Nephron (organoid): ENCODE measurements at regions not wholly inside any gene's neighbourhood (a gene's known extent, or its start where the extent isn't known, plus 50 kb on each side); places are given as distances from the start of the nearest gene placed in this dataset.

Experiments used
- H3K27ac Mint-ChIP-seq, 3 experiments: 2 replicates each; pipeline ENCODE4 v1.8.0; 2020; ENCODE audit warnings: mixed read lengths in 3 of 3, mild to moderate bottlenecking in 2 of 3, moderate library complexity in 1 of 3
- H3K27me3 Mint-ChIP-seq: 2 replicates; pipeline ENCODE4 v1.8.0; 2021; ENCODE audit warnings: low read depth, mild to moderate bottlenecking, moderate library complexity, mixed read lengths
- H3K36me3 Mint-ChIP-seq: 2 replicates; pipeline ENCODE4 v1.8.0; 2020; ENCODE audit warnings: low read depth, mixed read lengths
- H3K4me1 Mint-ChIP-seq: 2 replicates; pipeline ENCODE4 v1.8.0; 2020; ENCODE audit warnings: mixed read lengths
- H3K4me3 Mint-ChIP-seq, 3 experiments: 2 replicates each; pipeline ENCODE4 v1.8.0; 2020; ENCODE audit warnings: mild to moderate bottlenecking in 3 of 3, mixed read lengths in 3 of 3, moderate library complexity in 2 of 3
- H3K9me3 Mint-ChIP-seq: 2 replicates; pipeline ENCODE4 v1.8.0; 2020; ENCODE audit warnings: mixed read lengths
- TF ChIP-seq, protein P1 (sequence below), 3 experiments: fragments of 200-600 bp; sonication (generic); IDR thresholded peaks; one replicate each; pipeline ENCODE4 v1.5.0; 2021; ENCODE audit warnings: antibody characterized with exemption in 3 of 3; ENCODE audit not compliant: unreplicated experiment in 3 of 3

DNA sequence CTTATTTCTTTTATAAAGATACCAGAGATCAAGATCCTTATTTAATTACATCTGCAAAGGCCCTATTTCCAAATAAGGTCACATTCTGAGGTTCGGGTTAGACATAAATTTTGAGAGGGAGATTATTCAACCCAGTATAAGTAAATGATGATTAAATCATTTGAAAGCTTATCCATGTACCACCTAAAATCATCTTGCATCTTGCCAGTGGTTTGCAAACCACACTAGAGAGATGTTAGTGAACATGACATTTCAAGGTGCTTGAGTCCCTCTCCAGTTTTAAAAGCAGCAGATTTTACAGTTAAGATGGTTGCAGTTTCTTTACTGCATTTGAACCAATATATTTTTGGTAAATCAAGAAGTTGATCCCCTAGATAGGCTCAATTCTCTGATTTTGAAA is 49.9 kb upstream of the TMPO start:
- H3K4me1 Mint-ChIP-seq = no peaks in the 10 kb centered on the region
- no peaks in the 10 kb centered on the region for H3K27me3 Mint-ChIP-seq
- H3K4me3 Mint-ChIP-seq = no peak overlapping the region
- TF ChIP-seq, protein P1, sequence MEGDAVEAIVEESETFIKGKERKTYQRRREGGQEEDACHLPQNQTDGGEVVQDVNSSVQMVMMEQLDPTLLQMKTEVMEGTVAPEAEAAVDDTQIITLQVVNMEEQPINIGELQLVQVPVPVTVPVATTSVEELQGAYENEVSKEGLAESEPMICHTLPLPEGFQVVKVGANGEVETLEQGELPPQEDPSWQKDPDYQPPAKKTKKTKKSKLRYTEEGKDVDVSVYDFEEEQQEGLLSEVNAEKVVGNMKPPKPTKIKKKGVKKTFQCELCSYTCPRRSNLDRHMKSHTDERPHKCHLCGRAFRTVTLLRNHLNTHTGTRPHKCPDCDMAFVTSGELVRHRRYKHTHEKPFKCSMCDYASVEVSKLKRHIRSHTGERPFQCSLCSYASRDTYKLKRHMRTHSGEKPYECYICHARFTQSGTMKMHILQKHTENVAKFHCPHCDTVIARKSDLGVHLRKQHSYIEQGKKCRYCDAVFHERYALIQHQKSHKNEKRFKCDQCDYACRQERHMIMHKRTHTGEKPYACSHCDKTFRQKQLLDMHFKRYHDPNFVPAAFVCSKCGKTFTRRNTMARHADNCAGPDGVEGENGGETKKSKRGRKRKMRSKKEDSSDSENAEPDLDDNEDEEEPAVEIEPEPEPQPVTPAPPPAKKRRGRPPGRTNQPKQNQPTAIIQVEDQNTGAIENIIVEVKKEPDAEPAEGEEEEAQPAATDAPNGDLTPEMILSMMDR (IDR thresholded peaks at IDR 0.05; ENCODE audit: unreplicated experiment in 3 of 3) = no peak
- H3K9me3 Mint-ChIP-seq = no peaks in the 10 kb centered on the region
- peak overlapping the region in 1 of 3 experiments; percentile 84 for H3K27ac Mint-ChIP-seq
- no peaks in the 10 kb centered on the region for H3K36me3 Mint-ChIP-seq
